ENCODE measurements at regions not wholly inside any gene's neighbourhood (a gene's known extent, or its start where the extent isn't known, plus 50 kb on each side); places are given as distances from the start of the nearest gene placed in this dataset.
"Not testable (repeated sequence)": the region's sequence is repeated elsewhere in the genome, so short reads cannot be mapped to it uniquely, and the experiment has no call there.

- no peak for TF ChIP-seq CTCF (IDR thresholded peaks at IDR 0.05)
- no peak for DNase-seq
- H3K27ac ChIP-seq = no peak overlapping the region
- H3K9me3 ChIP-seq = no peaks in the 10 kb centered on the region
- no peaks in the 10 kb centered on the region for H3K27me3 ChIP-seq
- H3K36me3 ChIP-seq = no peaks in the 10 kb centered on the region
- peak; percentile 8 for ATAC-seq
- intact Hi-C loops (cut with DNase I) = no loop called here
- H3K4me3 ChIP-seq = no peak overlapping the region
- peaks cover 0 to 3% of the 10 kb centered on the region in 2 donors for H3K4me1 ChIP-seq
Observed at GRCh38 chr2:19102696-19103423, 255.6 kb downstream of the OSR1 start.

GRCh38 chr2:19101968-19102367 is 256.5 kb downstream of the OSR1 start:
- no peak for TF ChIP-seq CTCF (IDR thresholded peaks at IDR 0.05)
- DNase-seq (no peak), ATAC-seq (no peak)
- Histone ChIP-seq H3K36me3 (no peaks in the 10 kb centered on the region), H3K9me3 (no peaks in the 10 kb centered on the region), H3K27ac (no peak overlapping the region), H3K27me3 (no peaks in the 10 kb centered on the region), H3K4me3 (no peak overlapping the region), H3K4me1 (peaks cover 0 to 3% of the 10 kb centered on the region in 2 donors)
- intact Hi-C loops (cut with DNase I) = no loop called here

GRCh38 chr2:19100570-19100969 is 257.9 kb downstream of the OSR1 start:
- no peaks in the 10 kb centered on the region for H3K36me3 ChIP-seq
- TF ChIP-seq CTCF (IDR thresholded peaks at IDR 0.05) = no peak
- ATAC-seq (peak; percentile 44), DNase-seq (peak in 1 of 4 donors; percentile 28)
- peaks cover 0 to 3% of the 10 kb centered on the region in 2 donors for H3K4me1 ChIP-seq
- H3K27ac ChIP-seq = no peak overlapping the region
- H3K4me3 ChIP-seq = no peak overlapping the region
- no peaks in the 10 kb centered on the region for H3K27me3 ChIP-seq
- intact Hi-C loops (cut with DNase I) = no loop called here
- no peaks in the 10 kb centered on the region for H3K9me3 ChIP-seq

GRCh38 chr2:19099181-19099580 is 259.2 kb downstream of the OSR1 start:
- no peaks in the 10 kb centered on the region for H3K4me1 ChIP-seq
- no peak overlapping the region for H3K27ac ChIP-seq
- no peak for TF ChIP-seq CTCF (IDR thresholded peaks at IDR 0.05)
- no peak overlapping the region for H3K4me3 ChIP-seq
- no peaks in the 10 kb centered on the region for H3K36me3 ChIP-seq
- ATAC-seq = no peak
- peaks cover 0 to 2% of the 10 kb centered on the region in 2 donors for H3K9me3 ChIP-seq
- no peak for DNase-seq
- no peaks in the 10 kb centered on the region for H3K27me3 ChIP-seq
- intact Hi-C loops (cut with DNase I) = no loop called here

- intact Hi-C loops (cut with DNase I) = no loop called here
- ATAC-seq (no peak), DNase-seq (no peak)
- H3K4me3 ChIP-seq = no peak overlapping the region
- H3K4me1 ChIP-seq = no peaks in the 10 kb centered on the region
- H3K36me3 ChIP-seq = no peaks in the 10 kb centered on the region
- H3K27ac ChIP-seq = no peak overlapping the region
- no peak for TF ChIP-seq CTCF (IDR thresholded peaks at IDR 0.05)
- H3K9me3 ChIP-seq = peaks cover 0 to 2% of the 10 kb centered on the region in 2 donors
- H3K27me3 ChIP-seq = no peaks in the 10 kb centered on the region
Observed at GRCh38 chr2:19098467-19099160, 259.8 kb downstream of the OSR1 start.

GRCh38 chr2:19089476-19089875 is 268.9 kb downstream of the OSR1 start:
- intact Hi-C loops (cut with DNase I); H3K9me3 ChIP-seq; H3K27me3 ChIP-seq; H3K36me3 ChIP-seq; H3K4me3 ChIP-seq; H3K4me1 ChIP-seq; H3K27ac ChIP-seq: not testable (repeated sequence)
- ATAC-seq = peak; percentile 18
- peak in 2 of 4 donors; percentile 34 to 60 for DNase-seq
